CD4-positive, alpha-beta T cell (primary cell): ENCODE measurements at regions not wholly inside any gene's neighbourhood (a gene's known extent, or its start where the extent isn't known, plus 50 kb on each side); places are given as distances from the start of the nearest gene placed in this dataset.

Experiments used
- ATAC-seq: fragments of 200-7000 bp; cut with Tn5 transposase; one replicate; pipeline ENCODE4 v1.10.0; 2022; ENCODE audit warnings: mild to moderate bottlenecking; ENCODE audit not compliant: poor library complexity
- CTCF ChIA-PET: fragments of 350-600 bp; sonication (Branson Sonifier 250); formaldehyde crosslinking; loops from one replicate; lab custom pipeline; 2021; ENCODE audit warnings: antibody characterized with exemption, inconsistent platforms; lab: Charles Lee
- POLR2A ChIA-PET: fragments of 350-600 bp; sonication (Branson Sonifier 250); formaldehyde crosslinking; loops from one replicate; lab custom pipeline; 2021; ENCODE audit warnings: antibody characterized with exemption, inconsistent platforms; lab: Charles Lee
- DNase-seq, 14 experiments: peaks; one replicate each; pipeline ENCODE4 v3.0.0-alpha.2; 2013 to 2020; ENCODE audit warnings: mixed read lengths in 2 of 14
- H3K27ac ChIP-seq, 2 donors: one replicate each; pipeline versions ENCODE4 v1.5.1 to v1.7.0; 2013; ENCODE audit warnings: low read length in 2 of 2, low read depth in 1 of 2, mild to moderate bottlenecking in 1 of 2
- H3K27me3 ChIP-seq, 2 experiments: 1 replicate in 1 of 2; 2 replicates in 1 of 2; pipeline versions ENCODE4 v1.6.1 to v1.7.0; 2013; ENCODE audit warnings: low read length in 2 of 2, control low read depth in 1 of 2, mild to moderate bottlenecking in 1 of 2, moderate library complexity in 1 of 2; ENCODE audit not compliant: insufficient read depth in 2 of 2, control insufficient read depth in 1 of 2
- H3K36me3 ChIP-seq: one replicate; pipeline ENCODE4 v1.6.1; 2013; ENCODE audit warnings: low read length, control low read depth; ENCODE audit not compliant: insufficient read depth
- H3K4me1 ChIP-seq: one replicate; pipeline ENCODE4 v1.6.1; 2013; ENCODE audit warnings: low read length, control low read depth; ENCODE audit not compliant: insufficient read depth
- H3K4me3 ChIP-seq: one replicate; pipeline ENCODE4 v1.5.1; 2013; ENCODE audit warnings: mild to moderate bottlenecking, low read length, moderate library complexity
- H3K9me3 ChIP-seq, 2 experiments: 1 replicate in 1 of 2; 2 replicates in 1 of 2; pipeline versions ENCODE4 v1.6.1 to v1.7.0; 2013; ENCODE audit warnings: low read length in 2 of 2, mild to moderate bottlenecking in 2 of 2, control low read depth in 1 of 2, moderate library complexity in 1 of 2; ENCODE audit not compliant: control insufficient read depth in 1 of 2, insufficient read depth in 1 of 2
- H3K27ac Mint-ChIP-seq: one replicate; pipeline ENCODE4 v1.8.0; 2020; ENCODE audit warnings: mixed read lengths
- H3K27me3 Mint-ChIP-seq: one replicate; pipeline ENCODE4 v1.8.0; 2021; ENCODE audit warnings: mixed read lengths
- H3K36me3 Mint-ChIP-seq: one replicate; pipeline ENCODE4 v1.8.0; 2021; ENCODE audit warnings: low read depth, mixed read lengths
- H3K4me1 Mint-ChIP-seq: one replicate; pipeline ENCODE4 v1.8.0; 2021; ENCODE audit warnings: low read depth, mixed read lengths
- H3K4me3 Mint-ChIP-seq: one replicate; pipeline ENCODE4 v1.8.0; 2020; ENCODE audit warnings: mild to moderate bottlenecking, mixed read lengths
- H3K9me3 Mint-ChIP-seq: one replicate; pipeline ENCODE4 v1.8.0; 2020; ENCODE audit warnings: mixed read lengths
- CTCF ChIP-seq: fragments of 200-600 bp; IDR thresholded peaks from one replicate; pipeline ENCODE4 v1.8.0; 2022; ENCODE audit warnings: antibody characterized with exemption, mild to moderate bottlenecking
- intact Hi-C, 2 experiments: fragments of 100-400 bp; cut with DNase I in 1 of 2; cut with micrococcal nuclease in 1 of 2; formaldehyde crosslinking; loops; one replicate each; pipeline versions ENCODE4 v1.15.1 to v1.9.0; 2023 to 2025; cut with DNase I, micrococcal nuclease

- ATAC-seq, result no peak
- Histone ChIP-seq H3K27me3 (peaks cover 0 to 3% of the 10 kb centered on the region in 2 experiments), H3K36me3 (no peaks in the 10 kb centered on the region), H3K4me3 (no peak overlapping the region), H3K9me3 (no peaks in the 10 kb centered on the region), H3K4me1 (no peaks in the 10 kb centered on the region), H3K27ac (no peak overlapping the region)
- intact Hi-C loops, result no loop called here
- peaks cover 12% of the 10 kb centered on the region for H3K27me3 Mint-ChIP-seq
- no peak overlapping the region for H3K27ac Mint-ChIP-seq
- no peak for TF ChIP-seq CTCF
- POLR2A ChIA-PET, result no interaction called here
- H3K4me1 Mint-ChIP-seq, result no peaks in the 10 kb centered on the region
- no peaks in the 10 kb centered on the region for H3K9me3 Mint-ChIP-seq
- CTCF ChIA-PET, result no interaction called here
- DNase-seq, result no peak
- no peak overlapping the region for H3K4me3 Mint-ChIP-seq
- no peaks in the 10 kb centered on the region for H3K36me3 Mint-ChIP-seq
These were observed 324.2 kb upstream of the CNR1 start for GRCh38 chr6:88490195-88490907.

GRCh38 chr6:88483424-88483823 is 317.3 kb upstream of the CNR1 start:
- POLR2A ChIA-PET, result no interaction called here
- Mint-ChIP-seq H3K27ac (no peak overlapping the region), H3K4me1 (no peaks in the 10 kb centered on the region), H3K27me3 (peaks cover 7% of the 10 kb centered on the region), H3K36me3 (no peaks in the 10 kb centered on the region), H3K4me3 (no peak overlapping the region), H3K9me3 (peaks cover 4% of the 10 kb centered on the region)
- TF ChIP-seq CTCF, result no peak
- no peaks in the 10 kb centered on the region for H3K36me3 ChIP-seq
- H3K27me3 ChIP-seq, result no peaks in the 10 kb centered on the region
- no peaks in the 10 kb centered on the region for H3K4me1 ChIP-seq
- DNase-seq (no peak), ATAC-seq (no peak)
- intact Hi-C loops, result no loop called here
- H3K9me3 ChIP-seq, result peaks cover 0 to 4% of the 10 kb centered on the region in 2 experiments
- CTCF ChIA-PET, result no interaction called here
- H3K4me3 ChIP-seq, result no peak overlapping the region
- no peak overlapping the region for H3K27ac ChIP-seq

- H3K36me3 Mint-ChIP-seq, result no peaks in the 10 kb centered on the region
- POLR2A ChIA-PET, result no interaction called here
- no peaks in the 10 kb centered on the region for H3K4me1 ChIP-seq
- H3K27me3 ChIP-seq, result no peaks in the 10 kb centered on the region
- TF ChIP-seq CTCF, result no peak
- no peaks in the 10 kb centered on the region for H3K36me3 ChIP-seq
- intact Hi-C loops, result no loop called here
- H3K9me3 ChIP-seq, result peaks cover 0 to 4% of the 10 kb centered on the region in 2 experiments
- no peak overlapping the region for H3K27ac Mint-ChIP-seq
- ATAC-seq (no peak), DNase-seq (no peak)
- no peak overlapping the region for H3K4me3 Mint-ChIP-seq
- no peak overlapping the region for H3K4me3 ChIP-seq
- peaks cover 4% of the 10 kb centered on the region for H3K9me3 Mint-ChIP-seq
- CTCF ChIA-PET, result no interaction called here
- no peak overlapping the region for H3K27ac ChIP-seq
- H3K4me1 Mint-ChIP-seq, result no peaks in the 10 kb centered on the region
- H3K27me3 Mint-ChIP-seq, result peaks cover 13% of the 10 kb centered on the region
These were observed 316.3 kb upstream of the CNR1 start for GRCh38 chr6:88482465-88482864.
